ENCODE measurements at regions not wholly inside any gene's neighbourhood (a gene's known extent, or its start where the extent isn't known, plus 50 kb on each side); places are given as distances from the start of the nearest gene placed in this dataset.

DNA sequence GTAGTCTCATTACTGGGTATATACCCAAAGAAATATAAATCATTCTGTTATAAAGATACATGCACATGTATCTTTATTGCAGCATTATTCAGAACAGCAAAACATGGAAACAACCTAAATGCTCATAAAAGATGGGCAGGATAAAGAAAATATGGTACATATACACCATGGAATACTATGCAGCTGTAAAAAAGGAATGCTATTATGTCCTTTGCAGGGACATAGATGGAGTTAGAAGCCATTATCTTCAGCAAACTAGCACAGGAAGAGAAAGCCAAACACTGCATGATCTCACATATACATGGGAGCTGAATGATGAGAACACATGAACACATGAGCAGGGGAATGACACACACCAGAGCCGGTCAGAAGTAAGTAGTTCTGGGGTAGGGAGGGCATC is 297.4 kb upstream of the GLI3 start:
- H3K4me3 ChIP-seq (ENCODE audit: low read depth, low read length) = no peak overlapping the region
- TF ChIP-seq, protein P1, sequence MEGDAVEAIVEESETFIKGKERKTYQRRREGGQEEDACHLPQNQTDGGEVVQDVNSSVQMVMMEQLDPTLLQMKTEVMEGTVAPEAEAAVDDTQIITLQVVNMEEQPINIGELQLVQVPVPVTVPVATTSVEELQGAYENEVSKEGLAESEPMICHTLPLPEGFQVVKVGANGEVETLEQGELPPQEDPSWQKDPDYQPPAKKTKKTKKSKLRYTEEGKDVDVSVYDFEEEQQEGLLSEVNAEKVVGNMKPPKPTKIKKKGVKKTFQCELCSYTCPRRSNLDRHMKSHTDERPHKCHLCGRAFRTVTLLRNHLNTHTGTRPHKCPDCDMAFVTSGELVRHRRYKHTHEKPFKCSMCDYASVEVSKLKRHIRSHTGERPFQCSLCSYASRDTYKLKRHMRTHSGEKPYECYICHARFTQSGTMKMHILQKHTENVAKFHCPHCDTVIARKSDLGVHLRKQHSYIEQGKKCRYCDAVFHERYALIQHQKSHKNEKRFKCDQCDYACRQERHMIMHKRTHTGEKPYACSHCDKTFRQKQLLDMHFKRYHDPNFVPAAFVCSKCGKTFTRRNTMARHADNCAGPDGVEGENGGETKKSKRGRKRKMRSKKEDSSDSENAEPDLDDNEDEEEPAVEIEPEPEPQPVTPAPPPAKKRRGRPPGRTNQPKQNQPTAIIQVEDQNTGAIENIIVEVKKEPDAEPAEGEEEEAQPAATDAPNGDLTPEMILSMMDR (IDR thresholded peaks at IDR 0.05; ENCODE audit: insufficient read depth, low read depth, low read length) = no peak
- no peak for DNase-seq (ENCODE audit: low read depth)

DNA sequence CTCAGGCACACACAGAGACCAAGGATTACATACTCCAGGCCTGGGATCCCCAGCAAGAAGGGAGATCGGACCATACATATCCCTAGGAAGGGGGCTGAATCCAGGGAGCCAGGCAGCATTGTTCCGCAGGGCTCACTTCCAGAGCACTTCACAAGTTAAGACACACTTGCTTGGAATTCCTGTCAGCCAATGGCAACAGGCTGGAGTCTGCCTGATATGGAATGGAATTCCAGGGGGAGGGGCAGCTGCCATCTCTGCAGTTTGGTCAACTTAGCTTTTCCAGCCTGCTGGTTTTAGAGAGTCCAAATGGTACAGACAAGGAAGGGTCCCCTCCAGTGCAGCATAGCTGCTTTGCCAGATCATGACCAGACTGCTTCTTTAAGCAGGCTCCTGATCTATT is 290.0 kb upstream of the GLI3 start:
- TF ChIP-seq, protein P1 (IDR thresholded peaks at IDR 0.05; ENCODE audit: insufficient read depth, low read depth, low read length) = no peak
- DNase-seq (ENCODE audit: low read depth) = no peak
- no peak overlapping the region for H3K4me3 ChIP-seq (ENCODE audit: low read depth, low read length)

DNA sequence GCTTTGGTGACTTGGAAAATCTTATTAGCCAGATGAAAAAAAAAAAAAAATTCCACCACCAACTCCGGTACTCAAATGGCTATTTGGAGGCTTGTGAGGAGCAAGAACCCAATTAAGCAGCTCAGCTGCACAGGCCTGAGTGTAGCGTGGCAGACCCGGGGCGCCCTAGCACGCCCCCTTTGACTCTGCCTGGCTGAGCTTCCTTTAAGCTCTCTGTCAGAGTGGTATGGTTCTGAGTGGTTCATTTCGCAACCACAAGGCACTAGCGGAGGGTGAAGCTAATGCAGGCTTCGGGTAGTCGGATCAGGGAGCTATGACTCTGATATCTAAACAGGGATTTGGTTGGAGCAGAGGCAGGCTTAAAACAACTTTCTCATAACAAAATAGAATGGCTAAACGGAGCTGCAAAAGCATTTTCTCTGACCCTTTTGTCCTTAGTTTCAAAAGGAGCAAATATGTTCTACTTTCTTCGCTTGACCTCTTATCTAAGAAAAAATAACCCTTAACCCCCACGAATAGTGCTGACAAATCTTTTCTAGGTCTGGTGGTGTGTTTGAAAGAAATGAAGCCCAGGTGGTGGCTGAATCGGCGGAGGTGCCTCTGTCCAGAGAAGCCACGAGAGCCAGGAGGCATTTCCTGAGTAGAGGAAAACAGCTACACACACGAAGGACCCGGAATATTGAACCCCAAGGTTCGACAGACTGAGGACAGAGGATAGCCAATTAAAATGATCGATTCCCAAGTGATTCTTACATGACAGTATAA is 285.4 kb upstream of the GLI3 start:
- TF ChIP-seq, protein P1 (IDR thresholded peaks at IDR 0.05; ENCODE audit: insufficient read depth, low read depth, low read length) = peak; percentile 31
- H3K4me3 ChIP-seq (ENCODE audit: low read depth, low read length) = no peak overlapping the region
- DNase-seq (ENCODE audit: low read depth) = peak; percentile 84

DNA sequence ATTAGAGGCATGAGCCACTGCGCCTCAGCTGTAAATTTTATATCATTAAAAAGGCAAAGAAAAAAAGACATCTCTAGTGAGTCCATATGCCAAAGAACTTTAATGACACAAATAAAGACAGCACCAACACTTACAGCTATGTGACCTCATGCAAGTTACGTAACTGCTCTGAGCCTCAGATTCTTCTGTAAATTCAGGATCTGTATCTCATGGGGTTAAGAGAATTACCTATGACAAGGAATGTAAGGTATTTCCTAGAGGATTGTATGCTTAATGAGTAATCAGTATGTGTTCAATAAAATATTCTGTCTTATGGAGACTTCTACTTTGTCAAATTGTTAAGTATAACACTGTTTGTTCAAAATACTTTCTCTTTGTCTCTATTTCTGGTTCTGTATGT is 274.0 kb upstream of the GLI3 start:
- TF ChIP-seq, protein P1 (IDR thresholded peaks at IDR 0.05; ENCODE audit: insufficient read depth, low read depth, low read length) = no peak
- no peak overlapping the region for H3K4me3 ChIP-seq (ENCODE audit: low read depth, low read length)
- DNase-seq (ENCODE audit: low read depth) = peak; percentile 23

DNA sequence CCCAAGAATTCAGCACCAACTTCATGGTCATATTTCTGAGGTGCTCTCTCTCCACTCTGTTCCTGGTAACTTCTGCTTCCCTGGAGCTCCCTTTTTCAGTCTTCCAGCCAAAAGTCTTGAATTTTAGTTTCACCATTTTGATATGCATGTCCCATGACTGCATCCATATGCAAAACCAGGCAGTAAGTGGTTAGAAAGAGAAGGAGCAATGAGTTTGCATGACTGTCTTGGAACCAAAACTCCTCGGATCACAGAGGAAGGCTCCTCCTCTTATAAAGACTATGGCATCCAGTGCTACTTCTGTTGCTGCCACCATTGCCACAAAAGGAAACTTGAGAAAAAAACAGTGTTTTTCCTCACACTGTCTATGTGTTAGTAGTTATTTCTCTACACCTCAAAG is 269.1 kb upstream of the GLI3 start:
- H3K4me3 ChIP-seq (ENCODE audit: low read depth, low read length) = no peak overlapping the region
- TF ChIP-seq, protein P1 (IDR thresholded peaks at IDR 0.05; ENCODE audit: insufficient read depth, low read depth, low read length) = no peak
- no peak for DNase-seq (ENCODE audit: low read depth)

DNA sequence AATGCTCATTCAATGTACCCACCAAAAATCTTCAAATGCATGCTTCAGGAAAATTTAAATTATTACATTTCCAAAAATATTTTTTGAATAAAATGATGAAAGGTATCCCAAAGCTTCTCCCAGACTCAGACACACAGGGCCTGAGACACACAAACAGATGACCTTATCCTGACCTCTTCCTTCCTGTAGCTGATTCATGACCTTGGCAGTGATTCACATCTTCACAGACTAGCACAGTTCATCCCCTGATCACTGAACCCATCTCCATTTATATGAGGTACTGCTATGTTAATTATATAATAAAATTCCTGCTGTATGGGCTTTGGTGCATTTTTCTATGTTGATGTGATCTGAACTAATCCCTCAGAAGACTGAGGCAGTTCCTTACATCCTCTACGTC is 265.0 kb upstream of the GLI3 start:
- DNase-seq (ENCODE audit: low read depth) = peak; percentile 69
- TF ChIP-seq, protein P1 (IDR thresholded peaks at IDR 0.05; ENCODE audit: insufficient read depth, low read depth, low read length) = no peak
- H3K4me3 ChIP-seq (ENCODE audit: low read depth, low read length) = no peak overlapping the region

DNA sequence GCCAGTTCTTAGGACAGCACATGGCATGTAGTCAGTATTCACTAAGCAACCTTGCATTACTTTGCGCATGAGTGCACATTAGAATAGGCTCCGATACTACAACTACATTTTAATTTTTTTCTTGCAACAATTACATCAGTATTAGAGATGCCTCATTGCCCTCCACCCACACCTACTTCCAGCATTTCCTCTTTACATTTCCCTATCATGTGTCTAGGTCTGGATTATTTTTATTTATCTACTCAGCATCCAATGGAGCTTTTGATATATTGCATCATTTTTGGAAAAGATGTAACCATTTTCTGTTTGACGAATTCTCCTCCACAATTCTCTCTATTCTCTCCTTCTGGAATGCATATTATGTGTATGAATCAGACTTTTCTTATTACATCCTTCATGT is 258.2 kb upstream of the GLI3 start:
- peak; percentile 38 for DNase-seq (ENCODE audit: low read depth)
- TF ChIP-seq, protein P1 (IDR thresholded peaks at IDR 0.05; ENCODE audit: insufficient read depth, low read depth, low read length) = no peak
- no peak overlapping the region for H3K4me3 ChIP-seq (ENCODE audit: low read depth, low read length)

Measured in fibroblast of villous mesenchyme (primary cell).